Mammary epithelial cell (primary cell): ENCODE measurements at regions not wholly inside any gene's neighbourhood (a gene's known extent, or its start where the extent isn't known, plus 50 kb on each side); places are given as distances from the start of the nearest gene placed in this dataset.

ENCODE experiments used
- CTCF ChIP-seq, 2 donors: IDR thresholded peaks in 1 of 2; conservative IDR thresholded peaks in 1 of 2; 2 replicates each; pipeline ENCODE4 v1.5.1; 2011 to 2012; ENCODE audit warnings: inconsistent platforms in 2 of 2, low read length in 2 of 2, mild to moderate bottlenecking in 2 of 2, control low read depth in 1 of 2, low read depth in 1 of 2; ENCODE audit not compliant: insufficient read depth in 1 of 2; ENCODE audit errors: extremely low read depth in 1 of 2
- EZH2 ChIP-seq: IDR thresholded peaks from 2 replicates; pipeline ENCODE4 v1.6.1; 2012; ENCODE audit warnings: low read length, inconsistent platforms, borderline replicate concordance

GRCh38 chr9:90972057-90972456 is 170.4 kb downstream of the SYK start:
- TF ChIP-seq CTCF (conservative IDR thresholded peaks at IDR 0.05 in 1 of 2, IDR thresholded peaks at IDR 0.05 in 1 of 2; ENCODE audit: extremely low read depth in 1 of 2, insufficient read depth in 1 of 2, low read depth in 1 of 2, low read length in 2 of 2): no peak
- no peak for TF ChIP-seq EZH2
